Ascending aorta (tissue), 2 donors: ENCODE measurements at regions not wholly inside any gene's neighbourhood (a gene's known extent, or its start where the extent isn't known, plus 50 kb on each side); places are given as distances from the start of the nearest gene placed in this dataset.

Source experiments
- DNase-seq, 2 donors: peaks; one replicate each; pipeline ENCODE4 v3.0.0-alpha.2; 2019; ENCODE audit warnings: low spot score in 2 of 2
- H3K27ac ChIP-seq, 2 donors: fragments of 200-600 bp; sonication (generic); one replicate each; pipeline ENCODE4 v1.5.1; 2016 to 2017; ENCODE audit warnings: mild to moderate bottlenecking in 1 of 2
- H3K27me3 ChIP-seq: fragments of 200-600 bp; sonication (generic); one replicate; pipeline ENCODE4 v1.5.1; 2017
- H3K36me3 ChIP-seq, 2 donors: fragments of 200-600 bp; sonication (generic); one replicate each; pipeline ENCODE4 v1.5.1; 2016
- H3K4me1 ChIP-seq, 2 donors: fragments of 200-600 bp; sonication (generic); one replicate each; pipeline ENCODE4 v1.5.1; 2016 to 2017; ENCODE audit warnings: mild to moderate bottlenecking in 1 of 2
- H3K4me3 ChIP-seq, 2 donors: fragments of 200-600 bp; sonication (generic); one replicate each; pipeline ENCODE4 v1.5.1; 2016 to 2017; ENCODE audit warnings: mild to moderate bottlenecking in 1 of 2
- H3K9me3 ChIP-seq, 2 donors: fragments of 200-600 bp; sonication (generic); one replicate each; pipeline ENCODE4 v1.5.1; 2016
- CTCF ChIP-seq, 3 experiments: fragments of 200-600 bp in 2 of 3; fragments of 450-650 bp in 1 of 3; sonication (generic) in 2 of 3; IDR thresholded peaks; one replicate each; pipeline ENCODE4 v1.5.1; 2016 to 2019; ENCODE audit warnings: antibody characterized with exemption in 3 of 3, mild to moderate bottlenecking in 1 of 3, moderate library complexity in 1 of 3
- intact Hi-C: fragments of 100-400 bp; cut with DNase I; formaldehyde crosslinking; loops from one replicate; pipeline ENCODE4 v1.15.1; 2023

DNA sequence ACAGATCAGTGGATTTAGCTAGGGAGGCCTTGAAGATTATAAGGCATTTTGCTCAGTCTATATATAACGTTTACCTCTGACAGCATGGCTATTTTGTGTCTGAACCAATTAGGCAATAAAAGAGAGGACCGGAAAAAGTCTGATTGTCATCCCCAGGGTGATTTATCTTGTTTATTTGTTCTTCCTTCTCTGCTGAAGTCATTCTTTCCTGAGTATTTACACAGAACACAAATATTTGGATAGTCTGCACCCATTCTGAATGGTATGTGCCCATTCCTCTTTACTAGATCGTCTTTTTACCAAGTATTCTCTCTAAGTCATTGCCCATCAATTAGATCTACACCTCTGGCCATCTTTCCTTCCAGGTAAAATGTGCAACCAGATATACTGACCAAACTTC lies 1602.9 kb downstream of the KCNT2 start:
- H3K27me3 ChIP-seq = no peaks in the 10 kb centered on the region
- H3K4me3 ChIP-seq = no peak overlapping the region
- no peaks in the 10 kb centered on the region for H3K9me3 ChIP-seq
- H3K27ac ChIP-seq = no peak overlapping the region
- intact Hi-C loops = no loop called here
- no peak for TF ChIP-seq CTCF (IDR thresholded peaks at IDR 0.05)
- H3K36me3 ChIP-seq = no peaks in the 10 kb centered on the region
- no peak for DNase-seq
- H3K4me1 ChIP-seq = no peaks in the 10 kb centered on the region

DNA sequence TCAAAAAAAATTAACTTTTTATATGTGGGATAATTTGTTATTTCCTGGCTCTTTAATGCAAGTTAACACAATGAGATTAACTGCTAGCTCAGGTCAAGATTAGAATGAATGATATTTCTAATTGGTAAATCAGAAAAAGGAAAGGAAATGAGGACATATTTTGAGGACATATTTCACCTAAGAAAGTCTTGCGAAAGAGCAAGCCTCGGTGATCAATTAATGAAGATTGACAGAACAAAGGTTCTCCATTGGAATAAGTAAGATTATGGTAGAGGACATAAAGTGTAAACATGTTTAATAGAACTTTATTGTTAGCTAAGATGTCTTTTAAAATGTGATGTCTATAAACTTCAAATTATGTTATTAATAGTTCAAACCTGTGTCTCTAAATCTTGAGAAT lies 1617.8 kb downstream of the KCNT2 start:
- H3K4me1 ChIP-seq = no peaks in the 10 kb centered on the region
- H3K4me3 ChIP-seq = no peak overlapping the region
- TF ChIP-seq CTCF (IDR thresholded peaks at IDR 0.05) = no peak
- intact Hi-C loops = no loop called here
- no peaks in the 10 kb centered on the region for H3K27me3 ChIP-seq
- no peaks in the 10 kb centered on the region for H3K9me3 ChIP-seq
- H3K36me3 ChIP-seq = no peaks in the 10 kb centered on the region
- no peak overlapping the region for H3K27ac ChIP-seq
- DNase-seq = no peak

DNA sequence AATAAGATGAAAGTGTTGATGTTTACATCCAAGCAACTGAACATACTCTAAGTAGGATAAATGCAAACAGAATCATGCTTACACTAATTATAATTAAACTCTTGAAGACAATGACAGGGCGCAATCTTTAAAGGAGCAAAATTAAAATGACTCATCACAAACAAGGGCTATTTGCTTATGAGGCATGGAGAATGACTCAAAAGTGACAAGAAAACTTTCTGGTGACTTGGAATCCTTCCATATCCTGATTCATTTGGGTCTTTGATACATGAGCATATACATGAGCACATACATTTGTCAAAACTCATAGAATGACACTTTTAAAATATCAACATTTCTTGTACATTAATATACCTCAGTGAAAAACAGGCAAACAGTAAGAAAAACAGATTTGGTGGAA lies 1632.3 kb downstream of the KCNT2 start:
- TF ChIP-seq CTCF (IDR thresholded peaks at IDR 0.05) = no peak
- no peaks in the 10 kb centered on the region for H3K9me3 ChIP-seq
- no peaks in the 10 kb centered on the region for H3K27me3 ChIP-seq
- H3K4me1 ChIP-seq = no peaks in the 10 kb centered on the region
- no peaks in the 10 kb centered on the region for H3K36me3 ChIP-seq
- DNase-seq = no peak
- no peak overlapping the region for H3K27ac ChIP-seq
- no peak overlapping the region for H3K4me3 ChIP-seq
- intact Hi-C loops = no loop called here

DNA sequence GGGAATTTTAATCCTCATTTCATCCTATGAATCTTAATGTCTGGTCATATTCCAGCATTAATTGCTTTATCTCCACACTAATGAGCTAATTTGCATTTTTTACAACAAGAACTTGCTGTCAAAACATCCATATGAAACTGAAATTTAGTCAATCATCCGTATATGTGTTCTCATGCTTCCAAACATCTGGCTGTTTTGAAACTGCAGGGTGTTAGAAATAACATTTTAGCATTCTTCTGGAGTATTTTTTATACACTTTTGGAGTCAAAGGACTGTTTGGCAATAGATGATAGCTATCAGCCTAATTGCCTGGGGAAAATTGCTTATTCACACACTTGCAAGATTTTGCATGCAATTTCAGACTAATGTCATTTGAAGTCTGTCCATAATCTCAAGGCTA lies 1639.3 kb downstream of the KCNT2 start:
- Histone ChIP-seq H3K4me1 (no peaks in the 10 kb centered on the region), H3K27me3 (no peaks in the 10 kb centered on the region), H3K27ac (no peak overlapping the region), H3K9me3 (no peaks in the 10 kb centered on the region), H3K36me3 (no peaks in the 10 kb centered on the region), H3K4me3 (no peak overlapping the region)
- DNase-seq = no peak
- intact Hi-C loops = no loop called here
- no peak for TF ChIP-seq CTCF (IDR thresholded peaks at IDR 0.05)

GRCh38 chr1:194959795-194960194 lies 1648.4 kb downstream of the KCNT2 start:
- intact Hi-C loops = no loop called here
- no peak for DNase-seq
- no peak for TF ChIP-seq CTCF (IDR thresholded peaks at IDR 0.05)

DNA sequence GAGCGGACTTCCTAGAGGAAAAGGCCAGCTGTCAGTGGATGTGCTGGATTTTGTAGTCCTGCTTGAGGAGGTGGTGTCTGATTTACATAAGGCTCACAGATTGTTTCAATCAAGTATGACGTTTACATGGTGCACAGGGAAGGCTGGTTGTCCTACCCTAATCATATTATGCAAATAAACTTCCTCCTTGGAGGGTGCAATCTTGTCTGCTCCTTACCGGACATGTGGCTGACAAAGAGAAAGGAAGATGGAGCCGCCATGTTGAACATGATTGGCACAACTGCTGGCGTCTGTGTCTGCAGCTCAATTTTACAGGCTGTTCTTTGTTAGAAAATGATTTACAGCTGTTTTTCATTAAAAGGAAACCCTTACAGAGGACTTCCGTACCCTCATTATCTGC lies 1656.1 kb downstream of the KCNT2 start:
- Histone ChIP-seq H3K9me3 (no peaks in the 10 kb centered on the region), H3K27ac (no peak overlapping the region), H3K4me3 (no peak overlapping the region), H3K4me1 (no peaks in the 10 kb centered on the region), H3K27me3 (no peaks in the 10 kb centered on the region), H3K36me3 (no peaks in the 10 kb centered on the region)
- no peak for DNase-seq
- intact Hi-C loops = no loop called here
- TF ChIP-seq CTCF (IDR thresholded peaks at IDR 0.05) = no peak

More at GRCh38 chr1:194959795-194960194, 1648.4 kb downstream of the KCNT2 start:
- H3K4me3 ChIP-seq = no peak overlapping the region
- no peaks in the 10 kb centered on the region for H3K36me3 ChIP-seq
- no peak overlapping the region for H3K27ac ChIP-seq
- no peaks in the 10 kb centered on the region for H3K9me3 ChIP-seq
- no peaks in the 10 kb centered on the region for H3K27me3 ChIP-seq
- no peaks in the 10 kb centered on the region for H3K4me1 ChIP-seq
